ENCODE measurements at regions not wholly inside any gene's neighbourhood (a gene's known extent, or its start where the extent isn't known, plus 50 kb on each side); places are given as distances from the start of the nearest gene placed in this dataset.

DNA sequence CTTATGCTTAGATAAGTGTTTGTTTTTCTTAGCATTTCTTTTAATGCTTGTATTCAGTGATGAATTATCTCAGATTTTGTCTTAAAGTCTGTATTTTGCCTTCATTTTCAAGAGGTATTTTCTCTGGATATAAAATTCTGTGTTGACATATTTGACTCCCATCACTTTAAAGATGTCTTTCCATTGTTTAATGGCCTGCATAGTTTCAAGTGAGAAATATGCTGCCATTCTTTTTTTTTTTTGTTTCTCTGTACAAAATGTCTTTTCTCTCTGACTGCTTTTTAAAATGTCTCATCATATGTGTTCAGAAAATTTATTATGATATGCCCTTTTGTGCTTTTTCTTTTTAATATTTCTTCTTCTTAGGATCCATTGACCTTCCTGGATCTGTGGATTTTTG lies 578.0 kb upstream of the NOX3 start:
- DNase-seq, result no peak
- H3K9me3 Mint-ChIP-seq (ENCODE audit: unreplicated experiment), result peaks cover 3% of the 10 kb centered on the region
- peaks cover 3% of the 10 kb centered on the region for H3K27me3 Mint-ChIP-seq (ENCODE audit: unreplicated experiment)
- TF ChIP-seq, protein P1, sequence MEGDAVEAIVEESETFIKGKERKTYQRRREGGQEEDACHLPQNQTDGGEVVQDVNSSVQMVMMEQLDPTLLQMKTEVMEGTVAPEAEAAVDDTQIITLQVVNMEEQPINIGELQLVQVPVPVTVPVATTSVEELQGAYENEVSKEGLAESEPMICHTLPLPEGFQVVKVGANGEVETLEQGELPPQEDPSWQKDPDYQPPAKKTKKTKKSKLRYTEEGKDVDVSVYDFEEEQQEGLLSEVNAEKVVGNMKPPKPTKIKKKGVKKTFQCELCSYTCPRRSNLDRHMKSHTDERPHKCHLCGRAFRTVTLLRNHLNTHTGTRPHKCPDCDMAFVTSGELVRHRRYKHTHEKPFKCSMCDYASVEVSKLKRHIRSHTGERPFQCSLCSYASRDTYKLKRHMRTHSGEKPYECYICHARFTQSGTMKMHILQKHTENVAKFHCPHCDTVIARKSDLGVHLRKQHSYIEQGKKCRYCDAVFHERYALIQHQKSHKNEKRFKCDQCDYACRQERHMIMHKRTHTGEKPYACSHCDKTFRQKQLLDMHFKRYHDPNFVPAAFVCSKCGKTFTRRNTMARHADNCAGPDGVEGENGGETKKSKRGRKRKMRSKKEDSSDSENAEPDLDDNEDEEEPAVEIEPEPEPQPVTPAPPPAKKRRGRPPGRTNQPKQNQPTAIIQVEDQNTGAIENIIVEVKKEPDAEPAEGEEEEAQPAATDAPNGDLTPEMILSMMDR (IDR thresholded peaks at IDR 0.05; ENCODE audit: partially characterized antibody, unreplicated experiment), result no peak
- H3K4me3 Mint-ChIP-seq (ENCODE audit: unreplicated experiment), result no peak overlapping the region
- H3K36me3 Mint-ChIP-seq (ENCODE audit: unreplicated experiment), result peaks cover 12% of the 10 kb centered on the region
- no peaks in the 10 kb centered on the region for H3K4me1 Mint-ChIP-seq (ENCODE audit: low read depth, unreplicated experiment)
- no peak overlapping the region for H3K27ac Mint-ChIP-seq (ENCODE audit: unreplicated experiment)

DNA sequence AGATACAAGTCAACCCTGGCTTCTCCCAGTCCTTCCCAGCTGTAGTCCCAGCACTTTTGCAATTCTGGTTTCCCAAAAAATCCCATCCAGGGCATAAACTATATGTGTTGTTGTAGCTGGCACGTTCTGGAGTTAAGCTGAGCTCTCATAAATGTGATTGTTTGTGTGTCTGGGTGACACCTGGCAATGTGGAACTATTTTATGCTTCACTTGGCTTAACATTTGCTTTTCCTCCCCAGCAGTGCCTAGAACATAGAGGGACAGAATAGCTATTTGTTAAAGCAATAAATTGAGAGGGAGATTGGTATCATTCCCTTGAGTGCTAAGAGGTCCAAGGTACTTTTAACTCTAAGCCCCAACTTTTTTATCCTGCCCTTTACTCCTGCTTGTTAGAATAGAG lies 575.9 kb upstream of the NOX3 start:
- Mint-ChIP-seq H3K27me3 (ENCODE audit: unreplicated experiment) (peaks cover 3% of the 10 kb centered on the region), H3K36me3 (ENCODE audit: unreplicated experiment) (peaks cover 12% of the 10 kb centered on the region), H3K27ac (ENCODE audit: unreplicated experiment) (no peak overlapping the region), H3K9me3 (ENCODE audit: unreplicated experiment) (peaks cover 3% of the 10 kb centered on the region), H3K4me3 (ENCODE audit: unreplicated experiment) (no peak overlapping the region), H3K4me1 (ENCODE audit: low read depth, unreplicated experiment) (no peaks in the 10 kb centered on the region)
- TF ChIP-seq, protein P1 (IDR thresholded peaks at IDR 0.05; ENCODE audit: partially characterized antibody, unreplicated experiment), result no peak
- DNase-seq, result no peak

DNA sequence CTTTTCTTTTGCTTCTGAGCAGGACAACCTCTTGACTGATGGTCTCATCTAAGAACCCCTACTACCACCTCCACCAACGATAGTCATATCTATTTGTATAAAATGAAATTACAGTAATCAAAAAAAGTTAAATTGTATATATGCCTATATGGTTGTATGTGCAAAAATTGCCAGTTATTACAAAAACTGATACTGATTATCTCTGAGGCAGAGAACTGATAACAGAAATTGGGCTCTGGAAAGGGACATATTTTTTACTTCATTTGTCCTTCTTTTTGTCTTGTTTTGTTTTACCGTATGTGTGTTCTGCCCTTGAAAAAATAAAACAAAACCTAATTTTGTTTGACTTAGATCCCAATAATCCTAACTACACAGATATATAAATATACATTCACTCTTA lies 574.4 kb upstream of the NOX3 start:
- Mint-ChIP-seq H3K9me3 (ENCODE audit: unreplicated experiment) (peaks cover 3% of the 10 kb centered on the region), H3K36me3 (ENCODE audit: unreplicated experiment) (peaks cover 12% of the 10 kb centered on the region), H3K4me1 (ENCODE audit: low read depth, unreplicated experiment) (no peaks in the 10 kb centered on the region), H3K27ac (ENCODE audit: unreplicated experiment) (no peak overlapping the region), H3K27me3 (ENCODE audit: unreplicated experiment) (peaks cover 3% of the 10 kb centered on the region), H3K4me3 (ENCODE audit: unreplicated experiment) (no peak overlapping the region)
- DNase-seq, result no peak
- TF ChIP-seq, protein P1 (IDR thresholded peaks at IDR 0.05; ENCODE audit: partially characterized antibody, unreplicated experiment), result no peak

DNA sequence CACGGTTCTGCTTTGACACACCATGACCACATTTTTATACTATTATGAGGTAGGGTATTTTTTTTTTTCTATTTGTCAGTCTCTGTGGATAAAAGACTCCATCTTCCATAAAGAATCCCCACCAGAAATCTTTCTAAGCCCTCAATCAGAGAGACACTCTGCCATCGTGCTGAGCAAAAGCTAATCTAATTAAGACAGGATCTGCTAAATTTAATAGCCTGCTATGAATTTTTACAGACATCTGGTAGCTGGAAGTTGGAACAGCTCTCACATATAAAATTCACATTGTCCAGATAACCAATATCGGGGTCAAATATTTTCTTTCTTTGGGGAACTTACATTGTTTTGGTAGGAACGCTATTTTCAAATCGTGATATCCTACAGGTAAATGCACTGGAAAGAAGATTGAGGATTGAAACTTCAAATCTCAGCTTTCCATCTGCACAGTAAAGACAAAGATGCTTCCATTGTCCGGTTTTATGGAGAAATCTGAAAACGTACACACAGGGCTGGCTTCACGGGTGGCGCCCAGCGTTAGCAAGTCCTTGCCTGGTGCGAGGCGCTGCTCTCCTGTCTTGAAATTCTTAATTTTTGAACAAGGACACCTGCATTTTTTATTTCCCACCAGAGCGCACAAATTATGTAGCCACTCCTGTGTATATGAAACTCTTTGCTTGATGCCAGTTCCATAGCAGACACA lies 573.8 kb upstream of the NOX3 start:
- TF ChIP-seq, protein P1 (IDR thresholded peaks at IDR 0.05; ENCODE audit: partially characterized antibody, unreplicated experiment), result no peak
- H3K9me3 Mint-ChIP-seq (ENCODE audit: unreplicated experiment), result peaks cover 3% of the 10 kb centered on the region
- no peaks in the 10 kb centered on the region for H3K4me1 Mint-ChIP-seq (ENCODE audit: low read depth, unreplicated experiment)
- no peak overlapping the region for H3K4me3 Mint-ChIP-seq (ENCODE audit: unreplicated experiment)
- no peak overlapping the region for H3K27ac Mint-ChIP-seq (ENCODE audit: unreplicated experiment)
- H3K36me3 Mint-ChIP-seq (ENCODE audit: unreplicated experiment), result peaks cover 12% of the 10 kb centered on the region
- H3K27me3 Mint-ChIP-seq (ENCODE audit: unreplicated experiment), result peaks cover 3% of the 10 kb centered on the region
- DNase-seq, result no peak

DNA sequence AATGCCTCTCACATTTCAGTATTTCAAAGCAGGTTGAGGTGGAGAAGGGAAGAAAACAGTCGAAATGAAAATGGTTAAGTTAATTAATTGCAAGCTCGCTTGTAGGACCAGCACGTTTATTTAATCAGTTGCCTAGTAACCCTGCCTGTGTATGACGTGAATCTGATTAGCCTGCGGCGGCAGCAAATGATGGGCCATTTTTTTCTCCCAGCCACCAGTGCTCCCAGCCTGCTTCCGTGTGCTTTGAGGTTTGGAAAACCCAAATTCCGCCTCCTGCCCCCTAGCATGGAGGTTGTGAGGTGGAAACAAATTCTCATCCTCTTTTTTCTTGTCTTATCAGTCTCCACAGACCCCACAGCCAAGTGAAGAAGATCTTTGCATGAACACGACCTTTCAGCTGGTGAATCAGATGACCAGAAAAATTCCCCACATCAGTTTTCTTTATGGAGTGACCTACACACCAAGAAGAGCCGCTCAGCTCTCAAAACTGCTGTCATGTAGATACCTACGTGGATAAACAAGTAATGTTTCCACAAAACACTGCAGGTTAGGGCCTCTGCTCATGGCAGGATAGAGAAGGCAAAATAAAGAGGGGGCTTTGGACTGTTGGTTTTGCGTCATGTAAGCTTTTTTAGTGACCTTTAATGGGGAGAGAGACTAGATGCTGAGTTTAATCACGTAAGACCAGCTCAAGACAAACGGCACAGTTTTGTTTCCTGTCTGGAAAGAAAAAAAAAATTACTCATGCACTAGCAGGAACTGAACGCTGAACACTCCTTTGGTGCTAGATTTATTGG lies 572.9 kb upstream of the NOX3 start:
- no peaks in the 10 kb centered on the region for H3K4me1 Mint-ChIP-seq (ENCODE audit: low read depth, unreplicated experiment)
- H3K27me3 Mint-ChIP-seq (ENCODE audit: unreplicated experiment), result peaks cover 3% of the 10 kb centered on the region

More for the DNA sequence above, 572.9 kb upstream of the NOX3 start:
- peaks cover 12% of the 10 kb centered on the region for H3K36me3 Mint-ChIP-seq (ENCODE audit: unreplicated experiment)
- no peak overlapping the region for H3K27ac Mint-ChIP-seq (ENCODE audit: unreplicated experiment)
- no peak overlapping the region for H3K4me3 Mint-ChIP-seq (ENCODE audit: unreplicated experiment)
- DNase-seq, result no peak
- peaks cover 3% of the 10 kb centered on the region for H3K9me3 Mint-ChIP-seq (ENCODE audit: unreplicated experiment)
- TF ChIP-seq, protein P1 (IDR thresholded peaks at IDR 0.05; ENCODE audit: partially characterized antibody, unreplicated experiment), result no peak
